HG03280 (cell line): ENCODE measurements at regions not wholly inside any gene's neighbourhood (a gene's known extent, or its start where the extent isn't known, plus 50 kb on each side); places are given as distances from the start of the nearest gene placed in this dataset.
A peak's percentile ranks its signal among the peaks of the same experiment; 100 is the strongest.

Source experiments
- ATAC-seq: cut with Tn5 transposase; IDR thresholded peaks from one replicate; pipeline ENCODE4 v1.9.1; 2021; ENCODE audit warnings: mild to moderate bottlenecking, moderate library complexity; ENCODE audit not compliant: unreplicated experiment

- no peak for ATAC-seq
These were observed 76.2 kb upstream of the TP63 start for GRCh38 chr3:189554868-189555557.

GRCh38 chr3:189555558-189555881 is 75.7 kb upstream of the TP63 start:
- ATAC-seq, result no peak

- ATAC-seq, result no peak
These were observed 73.4 kb upstream of the TP63 start for GRCh38 chr3:189557824-189558223.

GRCh38 chr3:189561256-189561655 is 69.9 kb upstream of the TP63 start:
- no peak for ATAC-seq

- ATAC-seq, result peak; percentile 89
These were observed 67.2 kb upstream of the TP63 start for GRCh38 chr3:189563853-189564563.

GRCh38 chr3:189566550-189567130 is 64.5 kb upstream of the TP63 start:
- no peak for ATAC-seq

GRCh38 chr3:189567322-189567721 is 63.9 kb upstream of the TP63 start:
- ATAC-seq, result no peak

- peak; percentile 29 for ATAC-seq
These were observed 63.3 kb upstream of the TP63 start for GRCh38 chr3:189567766-189568420.

- no peak for ATAC-seq
These were observed 62.2 kb upstream of the TP63 start for GRCh38 chr3:189568961-189569360.

- no peak for ATAC-seq
These were observed 61.7 kb upstream of the TP63 start for GRCh38 chr3:189569473-189569872.

- peak; percentile 56 for ATAC-seq
These were observed 60.3 kb upstream of the TP63 start for GRCh38 chr3:189570916-189571315.

GRCh38 chr3:189572249-189572648 is 58.9 kb upstream of the TP63 start:
- ATAC-seq, result no peak

- no peak for ATAC-seq
These were observed 58.2 kb upstream of the TP63 start for GRCh38 chr3:189573004-189573403.

GRCh38 chr3:189576486-189576885 is 54.7 kb upstream of the TP63 start:
- ATAC-seq, result no peak

- no peak for ATAC-seq
These were observed 53.9 kb upstream of the TP63 start for GRCh38 chr3:189577050-189577951.

- no peak for ATAC-seq
These were observed 51.0 kb upstream of the TP63 start for GRCh38 chr3:189580190-189580589.
